Loucy (cell line): ENCODE measurements at regions not wholly inside any gene's neighbourhood (a gene's known extent, or its start where the extent isn't known, plus 50 kb on each side); places are given as distances from the start of the nearest gene placed in this dataset.

Experiments
- CTCF ChIP-seq: fragments of 200-600 bp; sonication (generic); conservative IDR thresholded peaks from 2 replicates; pipeline ENCODE4 v1.5.1; 2014; ENCODE audit warnings: mild to moderate bottlenecking, antibody characterized with exemption, low read length
- EZH2phosphoT487 ChIP-seq: fragments of 200-600 bp; IDR thresholded peaks from 2 replicates; pipeline ENCODE4 v1.6.1; 2018; ENCODE audit warnings: antibody characterized with exemption, mild to moderate bottlenecking, moderate library complexity, borderline replicate concordance

- TF ChIP-seq CTCF (no peak), EZH2phosphoT487 (no peak)
These were observed 300.6 kb upstream of the TMEM132C start for GRCh38 chr12:127966331-127966730.
